H9 (cell line): ENCODE measurements at regions not wholly inside any gene's neighbourhood (a gene's known extent, or its start where the extent isn't known, plus 50 kb on each side); places are given as distances from the start of the nearest gene placed in this dataset.

Source experiments
- DNase-seq: peaks from one replicate; pipeline ENCODE4 v3.0.0-alpha.2; 2017
- H2AFZ ChIP-seq: one replicate; pipeline ENCODE4 v1.6.1; 2013; ENCODE audit warnings: mild to moderate bottlenecking, low read length, control low read depth, moderate library complexity
- H2AK5ac ChIP-seq: 2 replicates; pipeline ENCODE4 v1.6.1; 2013; ENCODE audit warnings: low read length, control low read depth, mixed read lengths; ENCODE audit not compliant: insufficient read length
- H2BK120ac ChIP-seq: one replicate; pipeline ENCODE4 v1.6.1; 2013; ENCODE audit warnings: low read depth, mild to moderate bottlenecking, low read length, control low read depth, inconsistent platforms; ENCODE audit not compliant: poor library complexity, severe bottlenecking
- H2BK12ac ChIP-seq: 2 replicates; pipeline ENCODE4 v1.6.1; 2013; ENCODE audit warnings: low read length, control low read depth, mixed read lengths, low read depth; ENCODE audit not compliant: insufficient read length
- H2BK15ac ChIP-seq: 2 replicates; pipeline ENCODE4 v1.6.1; 2013; ENCODE audit warnings: low read depth, low read length, control low read depth
- H2BK20ac ChIP-seq: one replicate; pipeline ENCODE4 v1.6.1; 2013; ENCODE audit warnings: low read depth, mild to moderate bottlenecking, low read length, control low read depth, inconsistent platforms; ENCODE audit not compliant: poor library complexity, severe bottlenecking
- H2BK5ac ChIP-seq: 2 replicates; pipeline ENCODE4 v1.6.1; 2013; ENCODE audit warnings: low read length, control low read depth, mixed read lengths; ENCODE audit not compliant: insufficient read length
- H3K14ac ChIP-seq: 2 replicates; pipeline ENCODE4 v1.6.1; 2013; ENCODE audit warnings: low read length, control low read depth; ENCODE audit not compliant: insufficient read depth
- H3K18ac ChIP-seq: 2 replicates; pipeline ENCODE4 v1.6.1; 2013; ENCODE audit warnings: low read depth, mild to moderate bottlenecking, mixed read lengths, low read length, control low read depth; ENCODE audit not compliant: insufficient read length
- H3K23ac ChIP-seq: 2 replicates; pipeline ENCODE4 v1.6.1; 2013; ENCODE audit warnings: low read length, control low read depth, mixed read lengths, low read depth; ENCODE audit not compliant: insufficient read length
- H3K23me2 ChIP-seq: 2 replicates; pipeline ENCODE4 v1.6.1; 2013; ENCODE audit warnings: low read depth, mild to moderate bottlenecking, mixed read lengths, low read length, control low read depth; ENCODE audit not compliant: insufficient read length, poor library complexity, severe bottlenecking
- H3K27ac ChIP-seq: 2 replicates; pipeline ENCODE4 v1.5.1; 2013; ENCODE audit warnings: low read length, control low read depth, mixed read lengths, low read depth; ENCODE audit not compliant: insufficient read length
- H3K27me3 ChIP-seq: 2 replicates; pipeline ENCODE4 v1.6.1; 2013; ENCODE audit warnings: low read length, control low read depth, inconsistent platforms; ENCODE audit not compliant: insufficient read depth
- H3K4ac ChIP-seq: 2 replicates; pipeline ENCODE4 v1.6.1; 2013; ENCODE audit warnings: low read depth, mild to moderate bottlenecking, control low read depth, inconsistent platforms, low read length, moderate library complexity
- H3K4me1 ChIP-seq: 2 replicates; pipeline ENCODE4 v1.6.1; 2013; ENCODE audit warnings: low read length, control low read depth, inconsistent platforms; ENCODE audit not compliant: insufficient read depth
- H3K4me2 ChIP-seq: 2 replicates; pipeline ENCODE4 v1.6.1; 2013; ENCODE audit warnings: low read length, control low read depth, mixed read lengths; ENCODE audit not compliant: insufficient read length, insufficient read depth
- H3K56ac ChIP-seq: 2 replicates; pipeline ENCODE4 v1.6.1; 2013; ENCODE audit warnings: low read depth, mild to moderate bottlenecking, mixed read lengths, low read length, control low read depth; ENCODE audit not compliant: insufficient read length
- H3K79me1 ChIP-seq: 2 replicates; pipeline ENCODE4 v1.6.1; 2013; ENCODE audit warnings: low read depth, mild to moderate bottlenecking, moderate library complexity, low read length, control low read depth, inconsistent platforms; ENCODE audit not compliant: insufficient read depth, poor library complexity, severe bottlenecking
- H3K79me2 ChIP-seq: 2 replicates; pipeline ENCODE4 v1.6.1; 2013; ENCODE audit warnings: low read length, control low read depth, inconsistent platforms; ENCODE audit not compliant: insufficient read depth
- H3K9ac ChIP-seq: 2 replicates; pipeline ENCODE4 v1.6.1; 2013; ENCODE audit warnings: low read length, control low read depth, mixed read lengths; ENCODE audit not compliant: insufficient read length; ENCODE audit errors: extremely low read depth
- H3K9me3 ChIP-seq: one replicate; pipeline ENCODE4 v1.6.1; 2013; ENCODE audit warnings: low read depth, low read length, inconsistent platforms; ENCODE audit not compliant: control insufficient read depth
- H3T11ph ChIP-seq: one replicate; pipeline ENCODE4 v1.6.1; 2013; ENCODE audit warnings: mild to moderate bottlenecking, low read length, control low read depth, inconsistent platforms
- H4K20me1 ChIP-seq: one replicate; pipeline ENCODE4 v1.6.1; 2013; ENCODE audit not compliant: control insufficient read depth, insufficient read length, insufficient read depth
- H4K5ac ChIP-seq: 2 replicates; pipeline ENCODE4 v1.6.1; 2013; ENCODE audit warnings: low read depth, mild to moderate bottlenecking, mixed read lengths, low read length, control low read depth; ENCODE audit not compliant: insufficient read length
- H4K8ac ChIP-seq: replicated peaks from 2 replicates; pipeline ENCODE4 v1.6.1; 2013; ENCODE audit warnings: low read length, control low read depth, mixed read lengths, low read depth; ENCODE audit not compliant: insufficient read length
- H4K91ac ChIP-seq: 2 replicates; pipeline ENCODE4 v1.6.1; 2013; ENCODE audit warnings: low read depth, mild to moderate bottlenecking, moderate library complexity, mixed read lengths, low read length, control low read depth; ENCODE audit not compliant: insufficient read length
- H3K27ac Mint-ChIP-seq, 3 experiments: 2 replicates in 2 of 3; 3 replicates in 1 of 3; pipeline ENCODE4 v1.8.0; 2020 to 2021; ENCODE audit warnings: mixed read lengths in 3 of 3, mild to moderate bottlenecking in 1 of 3, moderate library complexity in 1 of 3
- H3K27me3 Mint-ChIP-seq: 2 replicates; pipeline ENCODE4 v1.8.0; 2021; ENCODE audit warnings: low read depth, mild to moderate bottlenecking, moderate library complexity, mixed read lengths
- H3K36me3 Mint-ChIP-seq, 3 experiments: 2 replicates in 2 of 3; 3 replicates in 1 of 3; pipeline ENCODE4 v1.8.0; 2020 to 2021; ENCODE audit warnings: low read depth in 3 of 3, mixed read lengths in 3 of 3; ENCODE audit not compliant: insufficient read depth in 1 of 3
- H3K4me1 Mint-ChIP-seq, 2 experiments: 2 replicates each; pipeline ENCODE4 v1.8.0; 2020; ENCODE audit warnings: mixed read lengths in 2 of 2
- H3K4me3 Mint-ChIP-seq, 2 experiments: 2 replicates in 1 of 2; 3 replicates in 1 of 2; pipeline ENCODE4 v1.8.0; 2020 to 2021; ENCODE audit warnings: mild to moderate bottlenecking in 2 of 2, mixed read lengths in 2 of 2, moderate library complexity in 1 of 2
- H3K9me3 Mint-ChIP-seq, 2 experiments: 2 replicates in 1 of 2; 3 replicates in 1 of 2; pipeline ENCODE4 v1.8.0; 2020; ENCODE audit warnings: mild to moderate bottlenecking in 2 of 2, mixed read lengths in 2 of 2, moderate library complexity in 1 of 2
- CTCF ChIP-seq: fragments of 200-600 bp; sonication (generic); conservative IDR thresholded peaks from 3 replicates; pipeline ENCODE4 v1.8.0; 2021; ENCODE audit warnings: antibody characterized with exemption, mild to moderate bottlenecking
- WGBS: extraction: QIAGEN DNeasy Blood & Tissue Kit; methylation state at CpG from one replicate; pipeline ENCODE4 v1.1.7; 2013; ENCODE audit warnings: missing lambda C conversion rate, low lambda C conversion rate, mixed read lengths; ENCODE audit not compliant: insufficient read length; ENCODE audit errors: extremely low coverage; 5-methylcytosine and 5-hydroxymethylcytosine counted together

GRCh38 chr17:77873500-77874302 is 84.8 kb upstream of the TNRC6C start:
- no peaks in the 10 kb centered on the region for H3K4me1 ChIP-seq
- H4K8ac ChIP-seq = no peak overlapping the region
- H3K79me2 ChIP-seq = no peaks in the 10 kb centered on the region
- H3K23ac ChIP-seq = no peak overlapping the region
- H2BK15ac ChIP-seq = no peak overlapping the region
- H3K79me1 ChIP-seq = no peaks in the 10 kb centered on the region
- no peak overlapping the region for H3K27ac ChIP-seq
- no peak overlapping the region for H2BK12ac ChIP-seq
- no peak overlapping the region for H2BK120ac ChIP-seq
- H4K20me1 ChIP-seq = no peaks in the 10 kb centered on the region
- H3K4ac ChIP-seq = no peak overlapping the region
- Mint-ChIP-seq H3K27me3 (peaks cover 9% of the 10 kb centered on the region), H3K4me1 (peaks cover 9 to 20% of the 10 kb centered on the region in 2 experiments; a peak in 3 of 4 replicates), H3K9me3 (peaks cover 12 to 15% of the 10 kb centered on the region in 2 experiments), H3K4me3 (no peak overlapping the region), H3K27ac (no peak overlapping the region; a peak in 1 of 7 replicates), H3K36me3 (peaks cover 3 to 11% (median 5%) of the 10 kb centered on the region in 3 experiments)
- H2BK5ac ChIP-seq = no peak overlapping the region
- WGBS = no CpG with 5 or more reads among the region's 14 CpGs
- no peak overlapping the region for H3K4me2 ChIP-seq
- no peak for DNase-seq
- H3K56ac ChIP-seq = no peak overlapping the region
- H4K5ac ChIP-seq = no peak overlapping the region
- H3K18ac ChIP-seq = no peak overlapping the region
- no peak overlapping the region for H2BK20ac ChIP-seq
- H3K9ac ChIP-seq = no peak overlapping the region
- TF ChIP-seq CTCF = no peak
- no peak overlapping the region for H3T11ph ChIP-seq
- no peaks in the 10 kb centered on the region; the same call in 1 of the 2 replicates for H3K27me3 ChIP-seq
- H4K91ac ChIP-seq = no peak overlapping the region
- H2AFZ ChIP-seq = no peak overlapping the region
- H3K23me2 ChIP-seq = no peaks in the 10 kb centered on the region
- no peaks in the 10 kb centered on the region for H3K9me3 ChIP-seq
- no peak overlapping the region for H3K14ac ChIP-seq
- no peak overlapping the region for H2AK5ac ChIP-seq
